Activated naive CD8-positive, alpha-beta T cell treated with anti-CD3 and anti-CD28 coated beads, Interleukin-2, amount 50 U/mL, for 24 hours (primary cell): ENCODE measurements at regions not wholly inside any gene's neighbourhood (a gene's known extent, or its start where the extent isn't known, plus 50 kb on each side); places are given as distances from the start of the nearest gene placed in this dataset.

Experiments used
- ATAC-seq: fragments of 150-1000 bp; cut with Tn5 transposase; one replicate; pipeline ENCODE4 v1.10.0; 2021
- DNase-seq: peaks from one replicate; pipeline ENCODE4 v3.0.0; 2021
- H3K27ac Mint-ChIP-seq: one replicate; pipeline ENCODE4 v1.8.0; 2021; ENCODE audit warnings: mild to moderate bottlenecking, mixed read lengths
- H3K27me3 Mint-ChIP-seq: one replicate; pipeline ENCODE4 v1.8.0; 2021; ENCODE audit warnings: mixed read lengths
- H3K36me3 Mint-ChIP-seq: one replicate; pipeline ENCODE4 v1.8.0; 2021; ENCODE audit warnings: low read depth, mixed read lengths
- H3K4me1 Mint-ChIP-seq: one replicate; pipeline ENCODE4 v1.8.0; 2021; ENCODE audit warnings: mixed read lengths
- H3K4me3 Mint-ChIP-seq: one replicate; pipeline ENCODE4 v1.8.0; 2021; ENCODE audit warnings: mild to moderate bottlenecking, moderate library complexity, mixed read lengths
- H3K9me3 Mint-ChIP-seq: one replicate; pipeline ENCODE4 v1.8.0; 2021; ENCODE audit warnings: mixed read lengths

GRCh38 chrX:64456828-64457227 is 61.6 kb upstream of the MTMR8 start:
- Mint-ChIP-seq H3K27me3 (no peaks in the 10 kb centered on the region), H3K4me3 (no peak overlapping the region), H3K9me3 (no peaks in the 10 kb centered on the region), H3K27ac (no peak overlapping the region), H3K4me1 (peaks cover 1% of the 10 kb centered on the region), H3K36me3 (no peaks in the 10 kb centered on the region)
- peak; percentile 28 for ATAC-seq
- DNase-seq = no peak

- ATAC-seq (no peak), DNase-seq (no peak)
- Mint-ChIP-seq H3K9me3 (peaks cover 5% of the 10 kb centered on the region), H3K27me3 (no peaks in the 10 kb centered on the region), H3K36me3 (no peaks in the 10 kb centered on the region), H3K4me3 (no peak overlapping the region), H3K4me1 (no peaks in the 10 kb centered on the region), H3K27ac (no peak overlapping the region)
Measured at GRCh38 chrX:64447207-64447606, 52.0 kb upstream of the MTMR8 start.
